SIG-M5 treated with dmso at 0.1 percent for 504 hours (cell line): ENCODE measurements at regions not wholly inside any gene's neighbourhood (a gene's known extent, or its start where the extent isn't known, plus 50 kb on each side); places are given as distances from the start of the nearest gene placed in this dataset.
"Not testable (repeated sequence)": the region's sequence is repeated elsewhere in the genome, so short reads cannot be mapped to it uniquely, and the experiment has no call there.

Experiments used
- DNase-seq: peaks from one replicate; lab custom pipeline; 2025; ENCODE audit not compliant: unreplicated experiment; lab: John Stamatoyannopoulos, UW

- no peak for DNase-seq
Observed at GRCh38 chr13:44784708-44785080, 204.6 kb downstream of the NUFIP1 start.

DNA sequence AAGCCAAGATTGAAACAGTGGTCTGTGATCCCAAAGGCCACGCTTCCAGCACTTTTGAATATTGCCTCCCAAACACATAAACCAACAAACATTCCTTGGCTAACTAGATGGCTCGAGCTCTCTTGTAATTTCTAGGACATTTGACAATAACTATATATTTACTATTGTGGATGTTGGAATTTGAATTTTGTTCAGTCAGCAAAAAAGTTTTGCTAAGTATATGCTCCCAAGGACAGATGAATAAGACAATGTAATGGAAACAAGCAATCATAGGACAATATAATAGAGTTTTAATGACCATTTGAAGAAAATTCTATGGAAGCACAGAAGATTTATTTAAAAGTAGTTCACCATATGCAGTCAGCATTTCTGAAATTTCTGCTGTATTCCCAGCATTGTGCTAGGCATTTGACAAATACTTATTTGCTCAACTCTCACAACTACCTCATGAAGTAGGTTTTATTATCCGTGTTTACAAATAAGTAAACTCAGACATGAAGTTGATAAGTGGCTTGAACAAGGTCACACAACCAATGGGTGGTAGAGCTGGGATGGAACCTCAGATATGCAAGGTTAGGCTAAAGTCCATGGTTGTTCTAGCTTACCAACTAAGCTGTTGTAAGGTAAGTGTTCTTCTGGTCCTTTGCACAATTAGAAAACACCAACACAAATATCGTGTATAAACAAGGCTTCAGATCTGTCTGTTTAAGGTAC lies 205.1 kb downstream of the NUFIP1 start:
- DNase-seq, result no peak

DNA sequence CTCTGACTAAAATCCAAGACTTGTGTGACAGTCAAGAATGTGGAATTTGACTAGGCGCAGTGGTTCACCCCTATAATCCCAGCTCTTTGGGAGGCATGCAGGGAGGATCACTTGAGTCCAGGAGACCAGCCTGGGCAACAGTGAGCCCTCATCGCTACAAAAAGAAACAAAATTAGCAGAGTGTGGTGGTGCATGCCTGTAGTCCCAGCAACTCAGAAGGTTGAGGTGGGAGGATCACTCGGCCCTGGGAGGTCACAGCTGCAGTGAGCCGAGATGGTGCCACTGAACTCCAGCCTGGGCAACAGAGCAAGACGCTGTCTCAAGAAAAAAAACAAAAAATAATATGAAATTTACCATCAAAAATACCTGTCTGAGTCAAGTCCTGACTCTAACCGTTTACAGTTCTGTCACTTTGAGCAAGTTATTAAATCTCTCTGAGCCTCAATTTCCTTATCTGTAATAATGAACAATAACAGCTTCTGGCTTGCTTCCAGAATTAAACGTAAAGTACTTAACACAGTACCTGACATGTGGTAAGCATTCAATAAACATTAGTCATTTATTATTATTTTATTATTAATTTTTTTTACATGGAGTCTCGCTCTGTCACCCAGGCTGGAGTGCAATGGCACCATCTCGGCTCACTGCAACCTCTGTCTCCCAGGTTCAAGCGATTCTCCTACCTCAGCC lies 204.6 kb upstream of the TSC22D1 start:
- DNase-seq, result no peak

DNA sequence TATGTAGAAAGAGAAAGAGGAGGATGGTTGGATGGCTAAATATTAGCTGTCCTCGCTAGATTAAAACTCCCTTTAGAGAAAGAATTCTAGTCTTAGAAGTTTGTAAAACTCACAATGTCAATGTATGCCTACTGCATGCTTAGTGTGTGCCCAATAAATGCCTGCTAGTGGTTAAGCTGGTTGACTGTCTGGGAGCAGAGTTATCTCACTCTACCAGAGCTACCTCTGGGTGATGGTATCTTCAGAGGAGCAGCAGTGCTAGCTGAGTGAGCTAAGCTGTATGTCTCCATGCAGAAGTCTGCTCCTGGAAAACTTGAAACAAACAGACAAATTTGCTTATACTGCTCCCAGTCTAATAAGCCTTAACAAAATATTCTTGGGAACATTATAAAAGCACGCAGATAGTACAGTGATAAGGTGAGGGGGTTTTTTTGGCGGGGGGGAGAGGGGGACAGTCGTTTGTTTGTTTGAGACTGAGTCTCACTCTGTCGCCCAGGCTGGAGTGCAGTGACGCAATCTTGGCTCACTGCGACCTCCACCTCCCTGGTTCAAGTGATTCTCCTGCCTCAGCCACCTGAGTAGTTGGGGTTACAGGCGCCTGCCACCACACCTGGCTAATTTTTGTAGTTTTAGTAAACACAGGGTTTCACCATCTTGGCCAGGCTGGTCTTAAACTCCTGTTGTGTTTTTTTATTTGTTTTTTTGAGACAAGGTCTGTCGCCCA lies 202.8 kb upstream of the TSC22D1 start:
- no peak for DNase-seq

DNA sequence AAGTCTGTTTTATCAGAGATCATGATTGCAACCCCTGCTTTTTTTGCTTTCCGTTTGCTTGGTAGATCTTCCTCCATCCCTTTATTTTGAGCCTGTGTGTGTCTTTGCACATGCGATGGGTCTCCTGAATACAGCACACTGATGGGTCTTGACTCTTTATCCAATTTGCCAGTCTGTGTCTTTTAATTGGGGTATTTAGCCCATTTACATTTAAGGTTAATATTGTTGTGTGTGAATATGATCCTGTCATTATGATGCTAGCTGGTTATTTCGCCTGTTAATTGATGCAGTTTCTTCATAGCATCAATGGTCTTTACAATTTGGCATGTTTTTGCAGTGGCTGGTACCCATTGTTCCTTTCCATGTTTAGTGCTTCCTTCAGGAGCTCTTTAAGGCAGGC lies 199.2 kb upstream of the TSC22D1 start:
- not testable (repeated sequence) for DNase-seq

DNA sequence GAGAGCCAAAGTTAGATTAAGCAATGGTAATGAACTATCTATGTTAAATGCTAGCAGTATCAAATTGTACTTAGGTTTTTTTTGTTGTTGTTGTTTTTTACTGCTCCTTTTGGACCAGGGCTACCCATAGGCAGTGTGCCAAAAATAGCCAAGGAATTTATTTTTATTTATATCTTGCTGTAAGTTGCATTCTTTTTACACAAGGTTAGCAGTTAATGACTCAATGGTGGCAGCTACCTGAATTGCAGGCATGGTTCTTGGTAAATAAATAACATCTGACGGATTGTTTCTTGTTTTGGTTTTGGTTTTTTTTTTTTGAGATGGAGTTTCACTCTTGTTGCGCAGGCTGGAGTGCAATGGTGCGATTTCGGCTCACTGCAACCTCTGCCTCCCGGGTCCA lies 194.8 kb upstream of the TSC22D1 start:
- DNase-seq, result no peak

DNA sequence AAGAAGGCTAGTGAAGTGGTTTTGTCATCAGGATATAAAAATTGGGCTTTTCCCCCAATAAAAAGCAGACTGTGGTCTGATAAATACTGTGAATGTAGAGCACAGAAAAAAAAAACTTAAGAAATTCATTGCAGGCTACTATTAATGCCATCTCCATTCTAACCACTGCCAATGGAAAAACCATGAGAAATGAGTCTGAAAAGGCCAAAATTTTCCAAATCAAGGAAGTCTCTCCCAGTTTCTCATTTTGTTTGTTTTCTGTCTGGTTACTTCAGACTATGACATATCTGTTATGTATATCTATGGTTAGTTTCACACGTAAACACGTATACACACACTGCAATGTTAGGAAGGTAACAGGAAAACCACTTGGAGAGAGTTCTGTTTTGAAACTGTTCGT lies 193.6 kb upstream of the TSC22D1 start:
- DNase-seq, result no peak

GRCh38 chr13:44768775-44769581 lies 192.8 kb upstream of the TSC22D1 start:
- DNase-seq, result no peak

- no peak for DNase-seq
Observed at GRCh38 chr13:44768239-44768638, 192.1 kb upstream of the TSC22D1 start.

- DNase-seq, result no peak
Observed at GRCh38 chr13:44765001-44765471, 188.9 kb upstream of the TSC22D1 start.

DNA sequence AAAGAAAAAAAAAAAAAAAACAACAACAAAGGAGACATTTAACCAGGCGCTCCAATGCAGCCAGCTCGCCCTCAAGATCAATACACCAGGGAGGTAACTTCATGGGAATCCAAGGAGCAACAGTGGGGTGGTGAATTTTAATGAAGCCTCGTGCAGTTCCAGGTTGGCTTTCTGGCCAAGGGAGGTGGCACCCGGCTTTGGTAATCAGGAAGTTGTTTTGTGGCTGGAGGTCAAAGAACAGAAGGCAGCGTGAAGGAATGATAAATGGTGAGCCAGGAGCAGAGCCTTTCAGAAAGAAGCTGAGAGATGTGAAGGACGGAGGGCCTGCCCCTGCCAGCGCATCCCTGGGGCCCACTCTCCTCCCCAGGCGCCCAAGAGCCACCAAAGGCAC lies 188.2 kb upstream of the TSC22D1 start:
- no peak for DNase-seq

DNA sequence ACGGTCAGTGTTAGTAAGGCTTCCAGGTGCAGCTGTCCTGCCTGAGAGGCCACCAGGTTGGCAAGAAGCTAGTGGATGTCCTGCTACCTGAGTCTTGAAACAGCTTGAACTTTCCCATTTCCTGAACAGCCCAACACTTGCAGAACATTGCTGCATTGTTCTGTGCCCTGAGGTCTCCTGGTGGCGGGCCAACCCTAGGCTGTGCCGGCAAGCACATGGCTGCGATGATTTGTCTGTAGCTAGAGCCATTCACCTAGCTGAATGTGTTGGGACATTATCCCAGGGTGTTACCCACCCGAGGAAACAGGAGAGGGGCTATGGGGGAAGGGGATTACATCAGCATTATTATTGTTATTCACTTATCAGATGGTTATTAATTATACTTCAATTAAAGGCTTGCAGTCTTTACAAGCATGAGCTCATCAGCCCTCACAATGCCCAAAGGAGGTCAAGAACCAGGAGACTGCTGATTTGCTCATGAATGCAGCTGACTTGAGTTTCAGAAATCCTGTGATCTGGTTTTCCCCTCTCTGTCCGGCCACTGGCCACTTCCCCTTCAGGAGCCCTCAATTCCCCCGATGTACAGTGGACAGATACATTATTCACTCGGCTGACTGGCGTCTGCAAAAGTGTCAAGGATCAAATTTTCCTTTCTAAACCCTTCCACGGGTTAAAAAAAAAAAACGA lies 187.6 kb upstream of the TSC22D1 start:
- no peak for DNase-seq

- DNase-seq, result no peak
Observed at GRCh38 chr13:44762911-44763310, 186.8 kb upstream of the TSC22D1 start.

DNA sequence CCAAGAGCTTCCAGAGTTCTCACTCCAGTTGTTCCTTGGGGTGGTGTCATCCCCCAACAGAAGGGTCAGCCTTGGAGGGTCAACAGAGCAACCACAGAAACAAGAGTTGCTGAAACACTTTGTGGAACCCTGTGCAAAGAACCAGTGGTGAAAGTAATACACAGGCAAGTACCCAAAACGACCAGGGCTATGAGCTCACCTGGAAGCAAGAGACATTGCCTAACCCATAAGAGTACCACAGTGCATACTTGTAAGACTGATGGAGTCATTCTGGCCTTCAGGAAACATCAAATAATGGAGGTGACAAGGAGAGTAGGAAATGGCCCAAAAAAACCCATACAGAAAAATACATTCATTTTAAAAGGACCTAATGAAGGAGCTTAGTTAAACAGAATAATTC lies 184.3 kb upstream of the TSC22D1 start:
- no peak for DNase-seq

- DNase-seq, result no peak
Observed at GRCh38 chr13:44759384-44760360, 183.5 kb upstream of the TSC22D1 start.

DNA sequence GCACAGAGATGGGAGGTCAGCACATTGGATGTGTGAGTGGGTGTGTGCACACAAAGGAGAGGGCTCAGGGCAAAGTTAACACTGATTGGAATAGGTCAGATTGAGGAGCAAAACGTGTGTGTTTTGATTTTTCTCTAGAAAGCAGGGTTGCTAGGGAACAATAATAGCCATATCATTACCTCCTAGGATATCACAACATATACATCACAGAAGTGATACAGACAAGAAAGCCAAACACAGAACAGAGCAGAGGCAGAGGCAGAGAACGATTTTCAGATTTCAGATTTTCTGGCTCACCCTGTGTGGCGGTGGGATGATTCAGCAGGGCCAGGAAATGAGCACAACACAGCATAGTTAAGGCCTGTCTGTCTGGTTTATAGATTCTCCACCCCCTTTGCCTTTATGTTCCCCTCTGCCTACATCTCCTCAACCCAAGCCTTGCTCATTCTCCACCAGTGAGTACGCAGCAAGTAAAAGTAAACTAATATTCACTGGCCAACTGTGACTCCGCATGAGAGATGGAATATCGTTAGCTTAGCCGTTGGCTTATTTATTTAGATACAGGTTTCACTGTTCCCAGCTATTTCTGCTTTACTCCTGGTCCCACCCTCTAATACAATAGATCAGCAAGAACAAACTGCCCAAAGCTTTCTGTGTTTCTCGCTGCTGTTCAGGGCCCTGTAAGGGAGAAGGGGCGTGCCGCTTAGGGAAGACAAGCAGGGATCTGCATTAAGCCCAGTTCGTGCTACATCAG lies 182.7 kb upstream of the TSC22D1 start:
- peak; percentile 13 for DNase-seq

DNA sequence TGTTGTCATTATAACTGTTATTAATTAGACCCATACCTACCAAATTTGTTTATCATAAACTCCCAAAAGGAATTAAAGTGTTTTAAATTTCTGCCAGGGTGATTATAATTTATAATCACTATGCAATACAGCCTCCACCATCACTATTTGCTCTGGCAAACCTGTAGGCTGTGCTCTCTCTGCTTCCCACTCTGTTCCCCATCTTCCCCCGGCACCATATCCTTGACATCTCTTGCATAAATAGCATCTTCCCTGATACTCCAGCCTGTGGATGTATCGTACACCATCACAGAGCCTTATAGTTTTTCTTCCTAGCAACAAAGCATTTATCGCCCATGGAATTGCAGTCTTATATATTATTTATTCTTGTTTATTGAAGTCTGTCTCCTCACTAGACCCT lies 181.5 kb upstream of the TSC22D1 start:
- DNase-seq, result no peak

GRCh38 chr13:44756276-44756810 lies 180.2 kb upstream of the TSC22D1 start:
- no peak for DNase-seq

GRCh38 chr13:44755872-44756271 lies 179.7 kb upstream of the TSC22D1 start:
- no peak for DNase-seq
